ENCODE measurements at regions not wholly inside any gene's neighbourhood (a gene's known extent, or its start where the extent isn't known, plus 50 kb on each side); places are given as distances from the start of the nearest gene placed in this dataset.

DNA sequence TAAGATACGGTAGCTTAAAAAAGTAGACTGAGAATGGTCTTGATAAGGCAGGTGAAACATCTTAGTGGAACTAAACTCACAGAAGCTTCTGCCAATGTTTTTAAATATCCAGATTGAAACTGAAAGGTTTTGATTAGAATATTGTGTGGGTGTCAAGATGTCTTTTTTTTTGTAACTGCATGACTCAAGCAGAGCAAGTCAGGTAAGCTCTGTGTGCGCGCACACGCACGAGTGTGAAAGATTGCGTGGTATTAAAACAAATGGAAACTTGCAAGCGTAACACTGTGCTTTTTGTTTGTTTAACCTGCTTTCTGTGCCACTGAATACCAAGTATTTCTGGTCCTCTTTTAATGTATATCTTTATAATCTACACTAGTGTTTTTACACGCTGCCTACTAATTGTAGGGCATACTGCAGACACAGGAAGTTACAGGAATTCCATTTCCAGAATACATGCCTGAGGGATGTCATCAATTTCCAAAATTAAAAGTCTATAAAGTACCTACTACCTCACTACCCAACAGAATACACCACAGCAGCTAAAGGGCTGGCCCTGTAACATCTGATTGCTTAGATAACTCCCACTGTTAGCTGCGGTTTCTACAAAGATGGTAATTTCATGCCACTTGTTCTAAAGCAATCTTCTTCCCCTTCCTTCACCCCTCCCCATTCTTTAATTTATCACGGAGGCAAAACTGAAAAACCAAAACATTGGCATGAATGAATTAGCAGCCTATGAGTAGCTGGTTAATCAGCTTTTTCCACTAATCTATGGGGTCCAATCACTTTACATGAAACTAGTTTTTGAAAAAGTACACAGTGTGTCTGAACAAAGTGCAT, 472.8 kb downstream of the SHQ1 start:
- DNase-seq (ENCODE audit: low spot score), result no peak

DNA sequence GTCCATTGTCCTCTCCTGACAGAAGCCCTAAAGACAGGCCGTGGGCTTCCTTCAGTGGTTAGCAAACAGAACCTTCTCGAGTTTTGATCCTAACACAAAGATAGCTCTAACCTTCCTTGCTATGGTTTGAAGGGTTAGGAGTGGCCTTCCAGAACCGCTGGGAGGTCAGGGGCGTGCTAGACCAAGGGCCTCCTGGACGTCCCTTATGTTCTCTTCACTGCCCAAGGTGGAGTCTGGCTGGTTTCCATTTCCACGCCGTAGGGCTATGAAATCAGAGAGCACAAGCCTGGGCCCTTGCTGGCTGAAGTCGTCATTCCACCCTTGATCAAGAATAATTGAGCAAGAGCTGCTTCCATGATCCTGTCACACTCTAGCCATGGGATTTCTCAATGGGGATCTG, 475.1 kb downstream of the SHQ1 start:
- DNase-seq (ENCODE audit: low spot score), result no peak

DNA sequence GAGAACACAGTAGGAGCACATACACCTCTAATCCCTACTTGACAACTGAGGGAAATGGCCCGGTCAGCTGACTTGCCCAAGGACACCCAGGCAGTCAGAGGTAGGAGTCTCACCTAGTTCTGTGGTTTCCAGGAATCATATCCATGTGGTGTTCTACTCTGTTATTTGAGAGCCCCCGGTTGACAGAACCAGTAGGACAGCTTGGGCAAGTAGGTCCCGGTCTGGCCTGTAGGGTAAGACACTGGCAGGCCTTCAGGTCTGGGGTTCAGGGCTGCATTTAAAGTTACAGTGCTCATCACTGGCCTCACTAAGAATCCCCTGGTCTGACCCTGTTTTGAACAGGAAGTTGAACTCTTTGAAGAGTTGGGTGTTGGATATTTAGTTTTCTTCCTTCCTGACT, 476.1 kb downstream of the SHQ1 start:
- DNase-seq (ENCODE audit: low spot score), result no peak

DNA sequence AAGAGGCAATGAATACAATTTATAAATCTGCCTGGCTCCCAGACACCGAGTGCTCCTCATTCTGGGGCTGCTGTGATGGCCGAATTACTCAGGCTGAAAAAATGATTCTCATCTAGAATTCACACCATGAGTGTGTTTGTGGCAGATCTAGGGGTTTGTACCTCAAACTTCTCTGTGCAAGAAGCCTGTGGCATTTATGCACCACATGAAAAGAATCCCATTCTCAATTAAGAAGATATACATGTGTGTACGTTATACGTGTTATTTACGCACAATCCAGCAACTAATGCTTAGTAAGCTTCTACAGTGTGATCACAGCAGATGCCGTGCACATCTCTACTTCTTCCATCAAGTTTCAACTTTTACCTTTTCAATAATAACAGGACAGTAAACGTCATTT, 476.8 kb downstream of the SHQ1 start:
- no peak for DNase-seq (ENCODE audit: low spot score)

DNA sequence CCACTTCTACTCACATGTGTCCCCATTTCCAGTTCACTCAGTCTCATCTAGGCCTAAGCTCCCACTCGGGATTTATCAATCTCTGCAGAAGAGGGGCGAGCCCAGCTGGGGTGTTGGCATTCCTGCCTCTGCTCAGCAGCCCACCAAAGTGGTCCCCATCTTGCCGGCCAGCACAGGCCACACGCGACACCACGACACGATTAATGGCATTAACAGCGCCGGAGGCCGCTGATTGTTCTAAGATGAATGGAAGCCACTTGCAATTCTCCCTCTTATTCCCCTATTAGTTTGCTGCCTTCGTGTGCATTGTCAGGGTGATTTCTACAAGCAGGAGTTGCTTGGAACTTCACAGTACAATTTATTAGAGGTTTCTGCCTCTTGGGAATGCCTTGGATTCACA, 477.3 kb downstream of the SHQ1 start:
- no peak for DNase-seq (ENCODE audit: low spot score)

DNA sequence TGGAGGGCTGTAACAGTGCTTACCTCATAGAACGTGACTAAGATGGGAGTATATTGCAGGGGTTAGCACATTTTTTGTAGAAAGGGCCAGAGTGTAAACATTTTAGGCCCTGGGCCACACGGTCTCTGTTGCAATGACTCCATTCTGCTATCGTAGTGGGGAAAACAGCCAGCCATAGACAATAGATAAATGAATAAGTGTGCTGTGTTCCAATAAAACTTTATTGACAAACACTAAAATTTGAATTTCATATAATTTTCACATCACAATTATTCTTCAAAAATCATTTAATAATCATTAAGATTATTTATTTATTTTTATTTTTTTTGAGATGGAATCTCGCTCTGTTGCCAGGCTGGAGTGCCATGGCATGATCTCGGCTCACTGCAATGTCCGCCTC, 478.6 kb downstream of the SHQ1 start:
- no peak for DNase-seq (ENCODE audit: low spot score)

DNA sequence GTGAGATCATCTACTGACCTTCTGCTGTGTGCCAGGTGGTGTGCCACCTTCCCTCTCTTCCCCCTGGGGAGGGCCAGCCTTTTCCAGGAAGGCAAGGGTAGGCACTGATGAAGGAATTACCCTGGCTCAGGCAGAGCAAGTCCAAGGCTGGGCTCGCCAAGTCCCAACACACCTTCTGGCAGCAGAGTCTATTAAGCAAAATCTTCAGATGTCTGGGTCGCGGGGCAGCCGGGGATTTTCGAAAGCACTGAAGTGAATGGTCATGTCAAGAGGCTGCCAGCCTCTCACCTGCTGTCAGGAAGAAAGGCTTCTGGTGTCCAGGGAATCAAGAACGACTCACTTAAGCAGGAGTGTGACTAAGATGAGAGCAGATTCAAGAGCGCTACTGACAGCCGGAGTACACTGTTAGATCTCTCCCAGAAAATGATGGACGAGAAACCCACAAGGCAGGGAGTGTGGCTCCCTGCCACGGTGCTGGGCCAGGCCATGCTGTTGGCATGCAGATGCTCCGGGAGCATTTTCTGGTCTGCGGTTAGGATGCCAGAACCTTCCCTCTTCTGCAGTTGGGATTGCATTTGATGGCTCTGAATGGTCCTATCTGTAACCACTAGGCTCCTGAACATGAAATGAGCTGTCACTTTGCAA, 479.8 kb downstream of the SHQ1 start:
- no peak for DNase-seq (ENCODE audit: low spot score)

DNA sequence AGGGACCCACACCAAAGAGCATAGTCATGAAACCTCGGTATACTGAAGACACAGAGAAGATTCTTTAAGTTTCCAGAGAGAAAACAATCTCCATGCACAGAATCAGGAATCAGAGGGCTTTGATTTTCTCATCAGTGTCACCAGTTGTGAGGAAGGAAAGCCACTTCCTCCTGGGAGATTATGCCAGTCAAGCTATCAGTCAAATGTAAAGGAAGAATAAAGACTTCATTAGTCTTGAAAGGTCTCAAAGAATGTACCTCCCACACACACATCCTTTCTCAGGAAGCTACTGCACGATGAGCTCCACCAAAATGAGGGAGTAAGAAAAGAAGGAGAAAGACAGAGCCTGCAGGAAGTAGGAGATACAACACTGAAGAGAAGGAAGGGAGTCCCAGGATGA, 486.3 kb downstream of the SHQ1 start:
- no peak for DNase-seq (ENCODE audit: low spot score)

DNA sequence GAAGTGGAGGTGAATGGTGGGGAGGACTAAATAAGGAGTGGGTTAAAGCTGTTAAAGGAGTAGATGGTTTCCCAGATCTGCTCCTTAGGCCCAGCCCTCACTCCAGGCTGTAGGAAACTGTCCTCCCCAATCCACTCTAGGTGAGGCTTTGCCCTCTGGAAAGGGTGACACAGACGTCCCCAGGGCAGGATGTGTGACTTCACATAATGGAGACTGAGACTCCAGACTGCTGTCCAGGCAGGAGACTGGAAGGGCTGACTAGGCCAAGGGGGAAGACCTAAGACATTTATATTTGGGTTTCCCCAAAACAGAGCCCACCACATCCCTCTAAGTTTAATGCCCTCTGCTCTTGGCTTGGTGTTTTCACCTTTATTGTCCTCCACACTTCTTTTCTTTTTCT, 488.5 kb downstream of the SHQ1 start:
- DNase-seq (ENCODE audit: low spot score), result no peak

DNA sequence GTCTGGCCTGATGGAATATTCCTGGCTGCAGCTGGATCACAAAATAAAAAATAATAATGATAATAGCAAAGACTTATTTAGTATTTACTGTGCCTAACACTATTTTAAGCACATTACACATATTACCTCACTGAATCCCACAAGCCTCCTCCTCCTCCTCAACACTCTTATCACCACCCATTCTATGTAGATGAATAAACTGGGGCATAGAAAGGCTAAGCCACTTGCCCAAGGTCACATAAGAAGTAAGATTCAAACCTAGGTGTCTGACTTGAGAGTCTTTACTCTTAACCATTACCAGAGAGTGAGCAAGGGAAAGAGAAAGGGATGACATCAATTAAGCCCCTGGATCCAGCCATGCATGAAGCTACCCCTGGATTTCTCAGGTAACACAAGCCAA, 493.1 kb downstream of the SHQ1 start:
- DNase-seq (ENCODE audit: low spot score), result no peak

DNA sequence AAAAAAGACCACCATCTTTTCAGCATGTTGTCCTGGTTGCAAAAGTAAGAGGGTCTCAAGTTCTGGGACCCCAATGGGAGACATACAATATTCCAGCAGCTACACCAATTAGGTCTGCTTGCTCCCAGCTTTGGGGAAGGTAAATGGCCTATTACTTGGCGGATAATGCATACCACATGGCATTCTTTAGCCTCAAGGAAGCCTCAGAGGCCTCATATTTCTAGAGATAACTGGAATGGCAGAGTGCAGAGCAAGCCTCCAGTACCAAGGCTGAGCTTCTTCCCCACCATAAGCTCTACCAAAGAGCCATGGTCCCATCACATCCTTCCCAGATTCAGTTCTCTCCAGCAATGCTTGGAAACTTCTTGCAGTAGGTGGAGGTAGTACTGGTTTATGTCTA, 493.8 kb downstream of the SHQ1 start:
- no peak for DNase-seq (ENCODE audit: low spot score)

DNA sequence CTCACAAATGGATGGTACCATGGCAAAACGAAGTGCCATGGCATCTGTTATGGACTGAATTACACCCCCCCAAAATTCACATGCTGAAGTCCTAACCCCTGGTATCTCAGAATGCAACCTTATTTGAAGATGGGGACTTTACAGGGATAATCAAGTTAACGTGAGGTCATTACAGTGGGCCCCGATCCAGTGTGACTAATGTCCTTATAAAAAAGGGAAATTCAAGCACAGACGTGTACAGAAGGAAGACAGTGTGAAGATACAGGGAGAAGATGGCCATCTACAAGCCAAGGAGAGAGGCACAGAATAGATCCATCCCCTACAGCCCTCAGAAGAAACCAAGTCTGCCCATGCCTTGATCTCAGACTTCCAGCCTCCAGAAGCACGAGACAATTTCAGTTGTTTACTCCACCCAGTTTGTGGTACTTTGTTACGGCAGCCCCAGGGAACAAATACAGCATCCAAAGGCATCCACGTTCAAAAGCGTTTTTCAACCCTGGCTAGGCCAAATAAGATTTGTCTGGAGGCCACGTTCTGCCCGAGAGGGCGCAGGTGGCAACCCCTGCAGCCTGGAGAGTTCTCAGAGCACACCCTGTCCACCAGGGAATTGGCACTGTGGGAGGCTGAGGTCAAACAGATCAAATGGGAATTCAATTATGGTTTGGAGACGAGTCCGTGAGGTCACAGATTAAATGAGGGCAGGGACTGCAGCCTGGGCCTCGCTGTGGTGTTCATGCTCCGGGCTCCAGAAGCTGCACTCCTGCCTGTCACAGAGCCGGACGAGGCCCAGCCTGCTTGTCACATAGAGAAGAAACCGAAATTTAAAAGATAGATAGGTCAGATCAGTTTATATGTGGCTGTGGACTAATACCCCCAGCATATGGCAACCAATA, 494.8 kb downstream of the SHQ1 start:
- no peak for DNase-seq (ENCODE audit: low spot score)

DNA sequence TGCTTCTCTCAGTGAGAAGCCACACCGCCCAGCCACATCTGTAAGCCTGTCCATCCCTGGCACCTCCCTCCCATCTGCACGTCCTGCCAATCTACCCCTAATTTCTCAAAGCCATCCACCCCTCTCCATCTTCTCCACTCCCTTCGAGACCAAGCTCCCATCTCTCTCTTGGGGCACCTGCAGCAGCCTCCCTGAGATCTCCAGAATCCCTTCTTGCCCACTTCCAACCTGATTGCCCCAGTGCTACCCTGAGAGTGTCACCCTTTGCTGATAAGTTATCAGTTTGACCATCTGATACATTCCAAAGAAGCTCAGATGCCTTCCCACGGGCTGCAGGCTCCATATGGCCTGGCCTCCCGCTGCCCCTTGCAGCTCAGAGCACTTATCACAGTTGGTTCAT, 496.1 kb downstream of the SHQ1 start:
- no peak for DNase-seq (ENCODE audit: low spot score)

DNA sequence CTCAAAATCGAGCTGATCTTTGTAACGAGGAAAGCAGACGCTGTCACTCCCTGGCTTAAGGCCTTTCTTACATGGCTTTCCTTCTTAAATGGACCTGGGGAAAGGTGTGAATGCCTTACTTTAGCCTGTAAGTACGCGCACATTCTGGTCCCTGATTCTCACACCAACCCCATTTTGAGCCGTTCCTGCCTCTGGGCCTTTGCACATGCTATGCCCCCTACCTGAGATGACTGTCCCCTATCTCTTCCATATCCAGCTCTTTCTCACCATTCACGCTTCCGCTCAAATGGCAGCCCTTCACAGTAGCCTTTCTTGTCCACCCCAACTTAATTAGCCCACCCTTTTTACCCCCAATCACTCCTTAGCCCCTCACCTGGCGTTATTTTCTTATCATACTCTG, 496.7 kb downstream of the SHQ1 start:
- DNase-seq (ENCODE audit: low spot score), result no peak

DNA sequence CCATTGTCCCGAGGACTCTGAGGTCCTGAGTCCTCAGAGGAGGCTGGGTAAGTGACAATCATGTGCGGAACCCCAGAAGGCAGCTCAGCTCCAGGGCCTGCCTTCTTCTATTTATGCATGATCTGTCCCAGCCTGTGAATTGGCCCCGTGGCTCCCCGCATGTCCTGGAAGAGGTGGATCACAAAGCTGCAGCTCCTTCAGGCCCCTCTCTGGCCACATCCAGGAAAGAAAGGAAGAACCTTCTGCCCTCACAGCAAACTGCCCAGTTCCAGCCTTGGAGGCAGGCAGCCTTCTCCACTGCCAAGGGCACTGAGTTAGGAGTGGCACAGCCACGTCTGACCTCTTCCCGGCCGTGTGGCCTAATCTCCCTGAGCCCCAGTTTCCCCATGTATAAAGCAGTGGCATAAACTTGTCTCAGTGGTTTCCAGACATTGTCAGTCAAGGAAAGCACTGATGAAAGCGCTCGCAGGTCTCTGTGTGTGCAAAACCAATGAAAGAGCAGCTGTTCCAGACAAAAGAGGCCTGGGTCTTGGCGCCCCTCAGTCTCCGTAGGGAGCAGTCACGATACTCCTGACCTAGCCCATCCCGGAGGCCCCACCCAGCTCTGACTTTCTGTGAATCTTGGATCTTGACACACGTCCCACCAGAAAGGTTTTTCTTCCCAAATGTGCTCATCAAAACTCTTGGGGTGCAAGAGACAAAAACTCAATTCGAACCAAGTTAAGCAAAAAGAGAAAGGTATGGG, 497.3 kb downstream of the SHQ1 start:
- no peak for DNase-seq (ENCODE audit: low spot score)

DNA sequence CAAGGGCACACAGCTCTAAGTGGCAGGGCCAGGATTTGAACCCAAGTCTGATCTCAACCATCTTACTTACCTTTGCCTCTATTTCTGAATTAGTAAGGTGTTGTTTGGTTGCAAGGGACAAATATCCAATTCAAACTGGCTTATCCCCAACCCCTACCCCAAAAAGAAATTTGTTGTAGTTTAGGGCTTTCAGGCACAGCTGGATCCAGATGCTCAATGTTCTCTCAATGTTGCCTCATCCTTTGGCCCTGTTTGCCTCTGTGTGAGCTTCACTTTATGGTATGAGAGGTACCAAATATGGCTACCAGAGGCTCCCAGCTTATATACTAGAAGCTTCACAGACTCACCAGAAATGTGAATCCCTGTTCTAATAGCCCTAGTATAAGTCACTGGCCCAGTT, 499.9 kb downstream of the SHQ1 start:
- no peak for DNase-seq (ENCODE audit: low spot score)

DNA sequence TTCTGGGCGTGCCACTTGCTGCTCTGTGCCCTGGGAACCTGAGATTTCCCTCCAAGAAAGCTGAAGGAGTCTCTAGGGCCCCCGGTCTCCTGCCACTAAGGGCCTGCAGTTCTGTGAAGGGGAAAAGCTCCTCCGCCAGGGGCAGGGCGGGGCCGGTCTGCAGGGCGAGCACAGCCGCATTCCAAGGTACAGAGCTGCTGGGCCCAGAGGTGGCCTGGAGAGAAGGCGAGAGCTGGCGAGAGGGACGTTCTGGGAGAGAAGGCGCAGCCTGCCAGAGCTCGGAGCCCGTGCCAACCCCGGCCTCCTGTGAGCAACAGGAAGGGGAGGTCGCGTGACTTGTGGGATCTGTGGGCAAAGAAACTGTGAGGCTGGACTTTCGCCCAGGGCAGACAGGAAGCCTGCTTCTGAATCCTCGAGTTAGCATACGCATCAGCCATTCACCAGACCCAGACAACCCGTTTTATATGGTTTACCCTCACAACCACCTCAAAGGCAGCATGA, 500.4 kb downstream of the SHQ1 start:
- DNase-seq (ENCODE audit: low spot score), result no peak

DNA sequence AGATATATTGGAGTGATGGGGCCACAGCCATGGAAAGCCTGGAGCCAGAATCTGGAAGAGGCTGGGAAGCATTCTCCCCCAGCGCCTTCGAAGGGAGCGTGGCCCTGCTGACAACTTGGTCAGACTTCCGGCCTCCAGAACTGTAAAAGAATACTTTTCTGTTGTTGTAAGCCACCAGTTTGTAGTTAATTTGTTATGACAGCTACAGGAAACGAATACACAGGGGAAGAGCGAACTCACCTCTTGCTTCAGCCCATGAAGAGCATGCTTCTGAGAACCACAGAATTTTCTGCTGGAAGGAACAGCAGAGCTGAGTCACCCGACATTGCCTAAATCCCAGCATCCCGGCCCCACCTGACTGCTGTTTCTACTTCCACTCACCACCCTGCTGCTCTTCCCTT, 501.7 kb downstream of the SHQ1 start:
- no peak for DNase-seq (ENCODE audit: low spot score)

DNA sequence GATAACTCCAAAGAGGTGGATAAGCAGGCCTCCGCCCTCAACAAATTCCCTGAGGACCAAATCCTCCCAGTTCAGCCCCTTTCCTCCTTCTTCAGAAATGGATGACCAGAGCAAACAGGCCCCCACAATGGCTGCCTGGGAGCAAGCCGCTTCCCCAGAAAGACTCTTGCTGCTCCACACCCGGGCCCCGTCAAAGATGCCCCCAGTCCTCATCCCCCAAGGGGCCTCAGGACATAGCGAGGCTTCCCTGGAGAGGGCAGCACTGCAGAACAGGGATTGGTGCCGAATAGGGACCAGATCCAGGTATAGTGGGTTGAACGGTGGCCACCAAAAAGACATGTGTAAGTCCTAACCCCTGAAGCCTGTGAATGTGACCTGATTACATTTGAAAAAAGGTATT, 502.3 kb downstream of the SHQ1 start:
- no peak for DNase-seq (ENCODE audit: low spot score)

DNA sequence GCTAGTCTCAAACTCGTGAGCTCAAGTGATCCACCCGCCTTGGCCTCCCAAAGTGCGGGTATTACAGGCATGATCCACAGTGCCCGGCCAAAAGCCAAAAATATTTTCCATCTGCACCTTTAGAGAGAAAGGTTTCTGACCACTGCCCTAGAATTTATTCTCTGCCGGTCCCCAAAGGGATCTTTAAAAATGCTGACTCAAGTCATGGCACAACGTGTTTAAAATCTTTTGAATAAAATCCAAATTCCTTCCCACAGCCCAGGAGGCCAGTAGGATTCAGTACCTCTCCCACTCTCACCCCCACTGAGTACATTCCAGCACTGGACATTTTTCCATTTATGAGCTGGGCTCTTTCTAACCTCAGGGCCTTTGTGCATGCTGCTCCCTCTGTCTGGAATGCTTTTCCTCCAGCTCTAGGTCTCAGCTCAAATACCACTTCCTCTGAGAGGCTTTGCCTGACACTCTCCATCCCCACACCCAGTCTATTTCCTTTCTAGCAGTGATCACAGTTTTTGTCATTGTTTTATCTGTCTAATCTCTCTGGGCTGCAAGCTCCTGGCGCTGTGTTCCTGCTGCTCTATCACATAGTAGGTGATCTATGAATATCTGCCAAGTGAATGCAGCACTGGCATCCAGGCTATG, 502.9 kb downstream of the SHQ1 start:
- DNase-seq (ENCODE audit: low spot score), result no peak

DNA sequence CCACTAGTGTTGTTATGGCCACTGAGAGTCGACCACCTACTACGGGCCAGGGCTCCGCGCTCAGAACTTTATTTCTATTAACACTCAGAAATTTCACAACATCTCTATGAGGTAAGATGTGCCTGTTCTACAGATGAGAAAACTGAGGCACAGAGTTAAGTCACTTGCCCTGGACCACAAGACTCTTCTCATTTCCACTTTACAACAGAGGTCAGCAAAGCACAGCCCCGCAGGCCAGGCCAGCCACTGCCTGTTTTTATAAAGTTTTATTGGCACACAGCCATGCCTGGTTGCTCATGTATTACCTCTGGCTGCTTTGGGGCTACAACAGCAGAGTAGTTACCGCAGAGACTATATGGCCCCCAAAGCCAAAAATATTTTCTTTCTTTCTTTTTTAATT, 503.6 kb downstream of the SHQ1 start:
- no peak for DNase-seq (ENCODE audit: low spot score)

DNA sequence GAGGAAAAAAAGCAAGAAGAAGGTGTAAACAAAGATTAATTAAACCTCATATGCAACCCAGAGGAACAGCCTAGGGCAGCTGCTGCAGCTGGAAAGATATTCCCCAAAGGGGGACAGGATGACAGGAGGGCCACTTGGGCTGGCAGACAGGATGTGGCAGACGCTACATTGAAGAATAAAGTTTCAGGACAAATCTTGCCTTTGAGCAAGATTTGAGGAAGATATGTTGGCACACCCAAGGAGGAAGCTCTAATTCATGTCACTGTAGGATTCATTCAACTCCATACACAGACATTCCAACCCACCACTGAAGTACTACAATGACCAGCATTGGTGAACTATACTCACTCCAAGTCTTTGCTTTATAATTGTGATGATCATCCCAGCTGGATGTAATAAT, 504.0 kb downstream of the SHQ1 start:
- no peak for DNase-seq (ENCODE audit: low spot score)
